ENCODE measurements at regions not wholly inside any gene's neighbourhood (a gene's known extent, or its start where the extent isn't known, plus 50 kb on each side); places are given as distances from the start of the nearest gene placed in this dataset.

- TF ChIP-seq, protein P1, sequence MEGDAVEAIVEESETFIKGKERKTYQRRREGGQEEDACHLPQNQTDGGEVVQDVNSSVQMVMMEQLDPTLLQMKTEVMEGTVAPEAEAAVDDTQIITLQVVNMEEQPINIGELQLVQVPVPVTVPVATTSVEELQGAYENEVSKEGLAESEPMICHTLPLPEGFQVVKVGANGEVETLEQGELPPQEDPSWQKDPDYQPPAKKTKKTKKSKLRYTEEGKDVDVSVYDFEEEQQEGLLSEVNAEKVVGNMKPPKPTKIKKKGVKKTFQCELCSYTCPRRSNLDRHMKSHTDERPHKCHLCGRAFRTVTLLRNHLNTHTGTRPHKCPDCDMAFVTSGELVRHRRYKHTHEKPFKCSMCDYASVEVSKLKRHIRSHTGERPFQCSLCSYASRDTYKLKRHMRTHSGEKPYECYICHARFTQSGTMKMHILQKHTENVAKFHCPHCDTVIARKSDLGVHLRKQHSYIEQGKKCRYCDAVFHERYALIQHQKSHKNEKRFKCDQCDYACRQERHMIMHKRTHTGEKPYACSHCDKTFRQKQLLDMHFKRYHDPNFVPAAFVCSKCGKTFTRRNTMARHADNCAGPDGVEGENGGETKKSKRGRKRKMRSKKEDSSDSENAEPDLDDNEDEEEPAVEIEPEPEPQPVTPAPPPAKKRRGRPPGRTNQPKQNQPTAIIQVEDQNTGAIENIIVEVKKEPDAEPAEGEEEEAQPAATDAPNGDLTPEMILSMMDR (IDR thresholded peaks at IDR 0.05; ENCODE audit: insufficient read depth, low read length, poor library complexity, severe bottlenecking): no peak
- no peak for TF ChIP-seq EZH2phosphoT487 (conservative IDR thresholded peaks at IDR 0.05; ENCODE audit: low read length)
Measured at GRCh38 chr10:25661632-25662031, 272.4 kb upstream of the MYO3A start.

All from SU-DHL-6 (cell line).